Caco-2 (cell line): ENCODE measurements at regions not wholly inside any gene's neighbourhood (a gene's known extent, or its start where the extent isn't known, plus 50 kb on each side); places are given as distances from the start of the nearest gene placed in this dataset.

Experiments used
- BruUV-seq: library from RNA; stranded (reverse); fragments of 400-500 nt; replicated peaks from 2 replicates; lab custom pipeline; 2021; lab: Mats Ljungman, UMichigan
- CTCF ChIA-PET: fragments of 300-600 bp; sonication (Branson Sonifier 250); formaldehyde crosslinking; loops from one replicate; lab custom pipeline; 2022; ENCODE audit warnings: antibody characterized with exemption; lab: Charles Lee
- POLR2A ChIA-PET: fragments of 300-600 bp; sonication (Branson Sonifier 250); formaldehyde crosslinking; loops from one replicate; lab custom pipeline; 2022; ENCODE audit warnings: antibody characterized with exemption; lab: Charles Lee
- DNase-seq, 2 experiments: peaks; one replicate each; pipeline versions ENCODE4 v3.0.0 to v3.0.0-alpha.2; 2020 to 2022
- H3K27me3 ChIP-seq: replicated peaks from 2 replicates; pipeline ENCODE4 v1.6.0; 2011; ENCODE audit warnings: low read length; ENCODE audit not compliant: control insufficient read depth, insufficient read depth
- H3K36me3 ChIP-seq: 2 replicates; pipeline ENCODE4 v1.5.1; 2011; ENCODE audit warnings: low read length; ENCODE audit not compliant: control insufficient read depth, insufficient read depth
- H3K4me1 ChIP-seq: fragments of 250-450 bp; sonication (Bioruptor Pico); 2 replicates; pipeline ENCODE4 v1.5.1; 2020; ENCODE audit warnings: mild to moderate bottlenecking
- H3K4me3 ChIP-seq: 2 replicates; pipeline ENCODE4 v1.5.1; 2011; ENCODE audit warnings: low read depth, mild to moderate bottlenecking, control low read depth, low read length
- H3K9me3 ChIP-seq: fragments of 250-450 bp; sonication (Bioruptor Pico); 2 replicates; pipeline ENCODE4 v1.5.1; 2020; ENCODE audit warnings: mild to moderate bottlenecking, moderate library complexity
- H3K27ac Mint-ChIP-seq: one replicate; pipeline ENCODE4 v1.8.0; 2022; ENCODE audit warnings: mixed read lengths; ENCODE audit not compliant: unreplicated experiment
- H3K27me3 Mint-ChIP-seq: one replicate; pipeline ENCODE4 v1.8.0; 2022; ENCODE audit warnings: mixed read lengths; ENCODE audit not compliant: insufficient read depth, unreplicated experiment
- H3K36me3 Mint-ChIP-seq: one replicate; pipeline ENCODE4 v1.8.0; 2022; ENCODE audit warnings: mild to moderate bottlenecking, mixed read lengths; ENCODE audit not compliant: insufficient read depth, unreplicated experiment
- H3K4me1 Mint-ChIP-seq: one replicate; pipeline ENCODE4 v1.8.0; 2022; ENCODE audit warnings: low read depth, mixed read lengths; ENCODE audit not compliant: unreplicated experiment
- H3K4me3 Mint-ChIP-seq: one replicate; pipeline ENCODE4 v1.8.0; 2022; ENCODE audit warnings: mild to moderate bottlenecking, moderate library complexity, mixed read lengths; ENCODE audit not compliant: unreplicated experiment
- H3K9me3 Mint-ChIP-seq: one replicate; pipeline ENCODE4 v1.8.0; 2022; ENCODE audit warnings: mixed read lengths; ENCODE audit not compliant: unreplicated experiment
- intact Hi-C: fragments of 100-400 bp; cut with micrococcal nuclease; formaldehyde crosslinking; loops from one replicate; pipeline ENCODE4 v1.10.0; 2022; ENCODE audit not compliant: unreplicated experiment
- TF ChIP-seq, protein P1 (sequence below), 2 experiments: fragments of 200-600 bp in 1 of 2; IDR thresholded peaks; 1 replicate in 1 of 2; 2 replicates in 1 of 2; pipeline versions ENCODE4 v1.5.1 to v1.8.0; 2011 to 2022; ENCODE audit warnings: antibody characterized with exemption in 1 of 2, control low read depth in 1 of 2, inconsistent platforms in 1 of 2, low read depth in 1 of 2, low read length in 1 of 2, mild to moderate bottlenecking in 1 of 2, moderate library complexity in 1 of 2; ENCODE audit not compliant: insufficient read depth in 1 of 2, severe bottlenecking in 1 of 2, unreplicated experiment in 1 of 2

- Mint-ChIP-seq H3K27ac (no peak overlapping the region), H3K4me3 (no peak overlapping the region), H3K9me3 (peaks cover 10% of the 10 kb centered on the region), H3K36me3 (peaks cover 22% of the 10 kb centered on the region), H3K27me3 (no peaks in the 10 kb centered on the region), H3K4me1 (peaks cover 15% of the 10 kb centered on the region)
- no TSS peak for BruUV-seq
- POLR2A ChIA-PET, result no interaction called here
- H3K36me3 ChIP-seq, result 0 out of 2 replicates have a peak, but pooled peaks cover 1% of the 10 kb centered on the region
- no peak overlapping the region for H3K4me3 ChIP-seq
- intact Hi-C loops, result no loop called here
- TF ChIP-seq, protein P1, sequence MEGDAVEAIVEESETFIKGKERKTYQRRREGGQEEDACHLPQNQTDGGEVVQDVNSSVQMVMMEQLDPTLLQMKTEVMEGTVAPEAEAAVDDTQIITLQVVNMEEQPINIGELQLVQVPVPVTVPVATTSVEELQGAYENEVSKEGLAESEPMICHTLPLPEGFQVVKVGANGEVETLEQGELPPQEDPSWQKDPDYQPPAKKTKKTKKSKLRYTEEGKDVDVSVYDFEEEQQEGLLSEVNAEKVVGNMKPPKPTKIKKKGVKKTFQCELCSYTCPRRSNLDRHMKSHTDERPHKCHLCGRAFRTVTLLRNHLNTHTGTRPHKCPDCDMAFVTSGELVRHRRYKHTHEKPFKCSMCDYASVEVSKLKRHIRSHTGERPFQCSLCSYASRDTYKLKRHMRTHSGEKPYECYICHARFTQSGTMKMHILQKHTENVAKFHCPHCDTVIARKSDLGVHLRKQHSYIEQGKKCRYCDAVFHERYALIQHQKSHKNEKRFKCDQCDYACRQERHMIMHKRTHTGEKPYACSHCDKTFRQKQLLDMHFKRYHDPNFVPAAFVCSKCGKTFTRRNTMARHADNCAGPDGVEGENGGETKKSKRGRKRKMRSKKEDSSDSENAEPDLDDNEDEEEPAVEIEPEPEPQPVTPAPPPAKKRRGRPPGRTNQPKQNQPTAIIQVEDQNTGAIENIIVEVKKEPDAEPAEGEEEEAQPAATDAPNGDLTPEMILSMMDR (IDR thresholded peaks at IDR 0.05; ENCODE audit: insufficient read depth in 1 of 2, low read depth in 1 of 2, low read length in 1 of 2, severe bottlenecking in 1 of 2, unreplicated experiment in 1 of 2), result no peak
- H3K27me3 ChIP-seq, result no peaks in the 10 kb centered on the region
- CTCF ChIA-PET, result interaction anchor here (1.0 kb wide), 1 partner anchor 21 kb away, joined by 4 read pairs; no protein-coding TSS in a partner anchor
- H3K4me1 ChIP-seq, result peaks cover 5% of the 10 kb centered on the region
- no peak for DNase-seq
- no peaks in the 10 kb centered on the region for H3K9me3 ChIP-seq
Measured at GRCh38 chr13:106089261-106089980, 446.0 kb downstream of the EFNB2 start.

GRCh38 chr13:106088085-106088484 is 447.4 kb downstream of the EFNB2 start:
- Mint-ChIP-seq H3K4me3 (no peak overlapping the region), H3K27ac (no peak overlapping the region), H3K27me3 (no peaks in the 10 kb centered on the region), H3K4me1 (peaks cover 15% of the 10 kb centered on the region), H3K36me3 (peaks cover 24% of the 10 kb centered on the region), H3K9me3 (peaks cover 10% of the 10 kb centered on the region)
- Histone ChIP-seq H3K27me3 (no peaks in the 10 kb centered on the region), H3K36me3 (0 out of 2 replicates have a peak, but pooled peaks cover 1% of the 10 kb centered on the region), H3K4me1 (peaks cover 13% of the 10 kb centered on the region), H3K9me3 (no peaks in the 10 kb centered on the region), H3K4me3 (no peak overlapping the region)
- intact Hi-C loops, result no loop called here
- no peak for DNase-seq
- ChIA-PET CTCF (no interaction called here), POLR2A (no interaction called here)
- no TSS peak for BruUV-seq
- TF ChIP-seq, protein P1 (IDR thresholded peaks at IDR 0.05; ENCODE audit: insufficient read depth in 1 of 2, low read depth in 1 of 2, low read length in 1 of 2, severe bottlenecking in 1 of 2, unreplicated experiment in 1 of 2), result no peak

DNA sequence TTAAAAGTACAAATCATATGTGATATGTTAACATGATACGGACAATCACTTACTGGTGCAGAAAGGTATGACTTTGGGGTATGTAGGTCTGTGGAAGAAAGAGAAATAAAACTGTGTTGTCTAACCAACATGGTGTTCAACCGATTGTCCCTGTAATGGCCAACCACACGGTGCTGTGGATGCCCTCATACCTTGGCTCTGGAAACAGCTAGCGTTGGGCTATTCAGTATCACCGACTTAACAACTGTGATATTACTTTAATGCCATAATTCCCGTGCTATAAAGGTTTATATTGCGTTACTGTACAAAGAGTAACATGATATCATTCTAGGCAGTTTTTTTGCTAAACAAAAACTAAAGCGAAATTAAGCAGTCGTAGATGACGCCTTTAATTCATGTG is 448.3 kb downstream of the EFNB2 start:
- H3K27me3 Mint-ChIP-seq, result no peaks in the 10 kb centered on the region
- H3K4me1 ChIP-seq, result peaks cover 13% of the 10 kb centered on the region
- no peak for DNase-seq
- H3K4me3 Mint-ChIP-seq, result no peak overlapping the region
- H3K36me3 Mint-ChIP-seq, result peaks cover 24% of the 10 kb centered on the region
- intact Hi-C loops, result no loop called here
- peaks cover 8% of the 10 kb centered on the region for H3K4me1 Mint-ChIP-seq
- no TSS peak for BruUV-seq
- peaks cover 10% of the 10 kb centered on the region for H3K9me3 Mint-ChIP-seq
- H3K27me3 ChIP-seq, result no peaks in the 10 kb centered on the region
- POLR2A ChIA-PET, result no interaction called here
- CTCF ChIA-PET, result no interaction called here
- TF ChIP-seq, protein P1 (IDR thresholded peaks at IDR 0.05; ENCODE audit: insufficient read depth in 1 of 2, low read depth in 1 of 2, low read length in 1 of 2, severe bottlenecking in 1 of 2, unreplicated experiment in 1 of 2), result no peak
- H3K36me3 ChIP-seq, result 0 out of 2 replicates have a peak, but pooled peaks cover 1% of the 10 kb centered on the region
- no peak overlapping the region for H3K27ac Mint-ChIP-seq
- H3K9me3 ChIP-seq, result no peaks in the 10 kb centered on the region
- no peak overlapping the region for H3K4me3 ChIP-seq
